ENCODE measurements at regions not wholly inside any gene's neighbourhood (a gene's known extent, or its start where the extent isn't known, plus 50 kb on each side); places are given as distances from the start of the nearest gene placed in this dataset.

GRCh38 chr4:128366212-128366611 is 78.6 kb upstream of the PGRMC2 start:
- H3K9me3 ChIP-seq (ENCODE audit: low read depth) = no peaks in the 10 kb centered on the region
- no peaks in the 10 kb centered on the region for H3K36me3 ChIP-seq
- H3K27ac ChIP-seq = no peak overlapping the region
- TF ChIP-seq CTCF (IDR thresholded peaks at IDR 0.05; ENCODE audit: low read depth, low read length) = no peak
- H3K4me3 ChIP-seq = no peak overlapping the region
- H3K4me1 ChIP-seq (ENCODE audit: low read depth) = no peaks in the 10 kb centered on the region
- DNase-seq (ENCODE audit: low read depth in 1 of 2, low spot score in 1 of 2) = no peak
- H3K27me3 ChIP-seq = no peaks in the 10 kb centered on the region

GRCh38 chr4:128364565-128364964 is 77.0 kb upstream of the PGRMC2 start:
- DNase-seq (ENCODE audit: low read depth in 1 of 2, low spot score in 1 of 2) = no peak
- Histone ChIP-seq H3K4me1 (ENCODE audit: low read depth) (no peaks in the 10 kb centered on the region), H3K27me3 (no peaks in the 10 kb centered on the region), H3K4me3 (no peak overlapping the region), H3K9me3 (ENCODE audit: low read depth) (no peaks in the 10 kb centered on the region), H3K36me3 (no peaks in the 10 kb centered on the region), H3K27ac (no peak overlapping the region)
- TF ChIP-seq CTCF (IDR thresholded peaks at IDR 0.05; ENCODE audit: low read depth, low read length) = no peak

GRCh38 chr4:128363966-128364365 is 76.4 kb upstream of the PGRMC2 start:
- no peaks in the 10 kb centered on the region for H3K9me3 ChIP-seq (ENCODE audit: low read depth)
- DNase-seq (ENCODE audit: low read depth in 1 of 2, low spot score in 1 of 2) = no peak
- H3K4me1 ChIP-seq (ENCODE audit: low read depth) = peaks cover 5% of the 10 kb centered on the region
- no peaks in the 10 kb centered on the region for H3K27me3 ChIP-seq
- no peak overlapping the region for H3K27ac ChIP-seq
- H3K36me3 ChIP-seq = no peaks in the 10 kb centered on the region
- no peak overlapping the region for H3K4me3 ChIP-seq
- TF ChIP-seq CTCF (IDR thresholded peaks at IDR 0.05; ENCODE audit: low read depth, low read length) = no peak

- Histone ChIP-seq H3K4me3 (no peak overlapping the region), H3K27ac (no peak overlapping the region), H3K27me3 (no peaks in the 10 kb centered on the region), H3K4me1 (ENCODE audit: low read depth) (peaks cover 17% of the 10 kb centered on the region), H3K9me3 (ENCODE audit: low read depth) (no peaks in the 10 kb centered on the region), H3K36me3 (no peaks in the 10 kb centered on the region)
- TF ChIP-seq CTCF (IDR thresholded peaks at IDR 0.05; ENCODE audit: low read depth, low read length) = no peak
- no peak for DNase-seq (ENCODE audit: low read depth in 1 of 2, low spot score in 1 of 2)
Measured at GRCh38 chr4:128362760-128363159, 75.1 kb upstream of the PGRMC2 start.

- Histone ChIP-seq H3K9me3 (ENCODE audit: low read depth) (no peaks in the 10 kb centered on the region), H3K4me1 (ENCODE audit: low read depth) (peaks cover 24% of the 10 kb centered on the region), H3K4me3 (no peak overlapping the region), H3K36me3 (no peaks in the 10 kb centered on the region), H3K27me3 (no peaks in the 10 kb centered on the region), H3K27ac (peak overlapping the region; percentile 87)
- no peak for TF ChIP-seq CTCF (IDR thresholded peaks at IDR 0.05; ENCODE audit: low read depth, low read length)
- DNase-seq (ENCODE audit: low read depth in 1 of 2, low spot score in 1 of 2) = no peak
Measured at GRCh38 chr4:128359422-128359821, 71.8 kb upstream of the PGRMC2 start.

GRCh38 chr4:128358913-128359279 is 71.3 kb upstream of the PGRMC2 start:
- DNase-seq (ENCODE audit: low read depth in 1 of 2, low spot score in 1 of 2) = no peak
- Histone ChIP-seq H3K27me3 (no peaks in the 10 kb centered on the region), H3K27ac (peak overlapping the region; percentile 87), H3K4me3 (no peak overlapping the region), H3K4me1 (ENCODE audit: low read depth) (peaks cover 29% of the 10 kb centered on the region), H3K9me3 (ENCODE audit: low read depth) (no peaks in the 10 kb centered on the region), H3K36me3 (no peaks in the 10 kb centered on the region)
- no peak for TF ChIP-seq CTCF (IDR thresholded peaks at IDR 0.05; ENCODE audit: low read depth, low read length)
